ENCODE measurements at regions not wholly inside any gene's neighbourhood (a gene's known extent, or its start where the extent isn't known, plus 50 kb on each side); places are given as distances from the start of the nearest gene placed in this dataset.

DNA sequence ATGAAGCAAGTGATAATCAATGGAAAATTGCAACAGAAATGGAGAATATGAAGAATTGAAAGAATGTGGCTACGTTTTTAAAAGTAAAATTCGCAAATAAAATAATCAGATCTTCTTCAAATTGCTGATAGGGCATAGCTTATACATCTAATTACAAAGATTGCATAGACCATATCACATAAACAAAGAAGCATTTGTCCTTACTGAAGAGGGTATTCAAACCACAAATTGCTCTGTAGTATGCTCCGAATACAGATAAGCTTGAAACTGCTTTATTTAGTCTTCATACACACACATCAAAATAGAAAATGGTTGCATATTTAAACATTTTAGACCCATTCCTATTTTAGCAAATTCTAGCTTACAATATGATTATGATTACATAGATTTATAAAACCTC is 206.7 kb upstream of the SLIT2 start:
- ChIA-PET CTCF (no interaction called here), POLR2A (ENCODE audit: low non-redundant PET) (no interaction called here)
- BruUV-seq (replicated peaks), result no TSS peak
- Histone ChIP-seq H3K27ac (ENCODE audit: low read depth, low read length, poor library complexity, severe bottlenecking) (no peak overlapping the region), H3K36me3 (ENCODE audit: insufficient read depth, low read length, poor library complexity, severe bottlenecking) (no peaks in the 10 kb centered on the region), H3K4me3 (ENCODE audit: low read depth, low read length, poor library complexity, severe bottlenecking) (no peak overlapping the region), H3K4me1 (ENCODE audit: insufficient read depth, low read length, poor library complexity, severe bottlenecking) (peaks cover 43% of the 10 kb centered on the region), H3K9me3 (ENCODE audit: low read depth, low read length, poor library complexity, severe bottlenecking) (no peaks in the 10 kb centered on the region), H3K27me3 (replicated peaks; ENCODE audit: insufficient read depth, low read depth, low read length, poor library complexity) (no peaks in the 10 kb centered on the region)
- no peak for DNase-seq (ENCODE audit: low spot score)
- no peak for TF ChIP-seq EZH2 (IDR thresholded peaks at IDR 0.05; ENCODE audit: borderline replicate concordance, low read depth, low read length, poor library complexity, severe bottlenecking)
- TF ChIP-seq CTCF (conservative IDR thresholded peaks at IDR 0.05; ENCODE audit: low read depth, low read length), result no peak
- intact Hi-C loops (cut with micrococcal nuclease; ENCODE audit: unreplicated experiment), result loop anchor here (5.0 kb wide), 1 partner anchor 207 kb away; the partner anchor contains the start of gene SLIT2

DNA sequence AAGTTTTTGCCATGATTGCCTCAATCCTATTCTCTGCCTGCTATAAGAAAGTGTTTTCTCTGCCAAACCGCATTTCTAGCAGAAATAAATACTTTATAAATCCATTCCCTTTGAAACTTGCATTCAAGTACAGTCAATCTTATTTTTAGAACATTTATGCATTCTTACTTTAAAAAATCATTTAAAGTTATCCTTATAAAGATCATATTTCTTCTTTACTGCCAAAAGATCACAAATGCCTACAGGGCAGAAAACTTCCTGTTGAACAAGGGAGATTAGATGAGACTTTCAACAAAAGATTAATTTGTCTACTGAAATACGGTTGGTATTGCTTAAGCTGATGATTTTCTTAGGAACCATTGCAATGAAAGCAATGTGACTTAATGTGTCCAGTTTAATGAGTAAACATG is 207.2 kb upstream of the SLIT2 start:
- TF ChIP-seq EZH2 (IDR thresholded peaks at IDR 0.05; ENCODE audit: borderline replicate concordance, low read depth, low read length, poor library complexity, severe bottlenecking) (no peak), CTCF (conservative IDR thresholded peaks at IDR 0.05; ENCODE audit: low read depth, low read length) (no peak)
- Histone ChIP-seq H3K27me3 (replicated peaks; ENCODE audit: insufficient read depth, low read depth, low read length, poor library complexity) (no peaks in the 10 kb centered on the region), H3K4me3 (ENCODE audit: low read depth, low read length, poor library complexity, severe bottlenecking) (no peak overlapping the region), H3K4me1 (ENCODE audit: insufficient read depth, low read length, poor library complexity, severe bottlenecking) (peaks cover 43% of the 10 kb centered on the region), H3K9me3 (ENCODE audit: low read depth, low read length, poor library complexity, severe bottlenecking) (no peaks in the 10 kb centered on the region), H3K36me3 (ENCODE audit: insufficient read depth, low read length, poor library complexity, severe bottlenecking) (no peaks in the 10 kb centered on the region), H3K27ac (ENCODE audit: low read depth, low read length, poor library complexity, severe bottlenecking) (no peak overlapping the region)
- peak; percentile 65 for DNase-seq (ENCODE audit: low spot score)
- ChIA-PET CTCF (no interaction called here), POLR2A (ENCODE audit: low non-redundant PET) (no interaction called here)
- intact Hi-C loops (cut with micrococcal nuclease; ENCODE audit: unreplicated experiment), result loop anchor here (5.0 kb wide), 1 partner anchor 208 kb away; the partner anchor contains the start of gene SLIT2
- BruUV-seq (replicated peaks), result no TSS peak

- no TSS peak for BruUV-seq (replicated peaks)
- TF ChIP-seq CTCF (conservative IDR thresholded peaks at IDR 0.05; ENCODE audit: low read depth, low read length) (no peak), EZH2 (IDR thresholded peaks at IDR 0.05; ENCODE audit: borderline replicate concordance, low read depth, low read length, poor library complexity, severe bottlenecking) (no peak)
These were observed 207.7 kb upstream of the SLIT2 start for GRCh38 chr4:20043991-20044390.

More at GRCh38 chr4:20043991-20044390, 207.7 kb upstream of the SLIT2 start:
- intact Hi-C loops (cut with micrococcal nuclease; ENCODE audit: unreplicated experiment), result loop anchor here (5.0 kb wide), 1 partner anchor 208 kb away; the partner anchor contains the start of gene SLIT2
- no peak overlapping the region for H3K27ac ChIP-seq (ENCODE audit: low read depth, low read length, poor library complexity, severe bottlenecking)
- H3K27me3 ChIP-seq (replicated peaks; ENCODE audit: insufficient read depth, low read depth, low read length, poor library complexity), result no peaks in the 10 kb centered on the region
- POLR2A ChIA-PET (ENCODE audit: low non-redundant PET), result no interaction called here
- H3K4me3 ChIP-seq (ENCODE audit: low read depth, low read length, poor library complexity, severe bottlenecking), result no peak overlapping the region
- CTCF ChIA-PET, result no interaction called here
- no peaks in the 10 kb centered on the region for H3K36me3 ChIP-seq (ENCODE audit: insufficient read depth, low read length, poor library complexity, severe bottlenecking)
- peak; percentile 50 for DNase-seq (ENCODE audit: low spot score)
- no peaks in the 10 kb centered on the region for H3K9me3 ChIP-seq (ENCODE audit: low read depth, low read length, poor library complexity, severe bottlenecking)
- H3K4me1 ChIP-seq (ENCODE audit: insufficient read depth, low read length, poor library complexity, severe bottlenecking), result peaks cover 43% of the 10 kb centered on the region
